NCI-H526 treated with DMSO at 0.1 percent for 48 hours (cell line): ENCODE measurements at regions not wholly inside any gene's neighbourhood (a gene's known extent, or its start where the extent isn't known, plus 50 kb on each side); places are given as distances from the start of the nearest gene placed in this dataset.

Source experiments
- DNase-seq: peaks from one replicate; lab custom pipeline; 2025; lab: John Stamatoyannopoulos, UW

- no peak for DNase-seq
These were observed 199.9 kb upstream of the PKDCC start for GRCh38 chr2:41847744-41848441.

- no peak for DNase-seq
These were observed 196.3 kb upstream of the PKDCC start for GRCh38 chr2:41851554-41851953.

GRCh38 chr2:41853427-41854191 is 194.2 kb upstream of the PKDCC start:
- no peak for DNase-seq

GRCh38 chr2:41854227-41854626 is 193.6 kb upstream of the PKDCC start:
- no peak for DNase-seq

GRCh38 chr2:41856946-41857345 is 190.9 kb upstream of the PKDCC start:
- DNase-seq: no peak

- DNase-seq: no peak
These were observed 188.0 kb upstream of the PKDCC start for GRCh38 chr2:41859615-41860514.

GRCh38 chr2:41863062-41863461 is 184.8 kb upstream of the PKDCC start:
- DNase-seq: no peak

GRCh38 chr2:41865263-41865662 is 182.6 kb upstream of the PKDCC start:
- no peak for DNase-seq

- DNase-seq: no peak
These were observed 180.3 kb upstream of the PKDCC start for GRCh38 chr2:41867553-41867952.

GRCh38 chr2:41869542-41870264 is 178.1 kb upstream of the PKDCC start:
- DNase-seq: peak; percentile 7

GRCh38 chr2:41870265-41870585 is 177.6 kb upstream of the PKDCC start:
- no peak for DNase-seq

- DNase-seq: no peak
These were observed 176.7 kb upstream of the PKDCC start for GRCh38 chr2:41871080-41871479.

GRCh38 chr2:41872646-41873045 is 175.2 kb upstream of the PKDCC start:
- DNase-seq: no peak

GRCh38 chr2:41873102-41874031 is 174.5 kb upstream of the PKDCC start:
- DNase-seq: no peak

- DNase-seq: no peak
These were observed 170.6 kb upstream of the PKDCC start for GRCh38 chr2:41877114-41877678.

GRCh38 chr2:41878056-41878455 is 169.8 kb upstream of the PKDCC start:
- DNase-seq: no peak

- no peak for DNase-seq
These were observed 169.0 kb upstream of the PKDCC start for GRCh38 chr2:41878716-41879234.

- DNase-seq: peak; percentile 80
These were observed 168.4 kb upstream of the PKDCC start for GRCh38 chr2:41879235-41879916.

- no peak for DNase-seq
These were observed 167.1 kb upstream of the PKDCC start for GRCh38 chr2:41880561-41881243.
